ENCODE measurements at regions not wholly inside any gene's neighbourhood (a gene's known extent, or its start where the extent isn't known, plus 50 kb on each side); places are given as distances from the start of the nearest gene placed in this dataset.

DNA sequence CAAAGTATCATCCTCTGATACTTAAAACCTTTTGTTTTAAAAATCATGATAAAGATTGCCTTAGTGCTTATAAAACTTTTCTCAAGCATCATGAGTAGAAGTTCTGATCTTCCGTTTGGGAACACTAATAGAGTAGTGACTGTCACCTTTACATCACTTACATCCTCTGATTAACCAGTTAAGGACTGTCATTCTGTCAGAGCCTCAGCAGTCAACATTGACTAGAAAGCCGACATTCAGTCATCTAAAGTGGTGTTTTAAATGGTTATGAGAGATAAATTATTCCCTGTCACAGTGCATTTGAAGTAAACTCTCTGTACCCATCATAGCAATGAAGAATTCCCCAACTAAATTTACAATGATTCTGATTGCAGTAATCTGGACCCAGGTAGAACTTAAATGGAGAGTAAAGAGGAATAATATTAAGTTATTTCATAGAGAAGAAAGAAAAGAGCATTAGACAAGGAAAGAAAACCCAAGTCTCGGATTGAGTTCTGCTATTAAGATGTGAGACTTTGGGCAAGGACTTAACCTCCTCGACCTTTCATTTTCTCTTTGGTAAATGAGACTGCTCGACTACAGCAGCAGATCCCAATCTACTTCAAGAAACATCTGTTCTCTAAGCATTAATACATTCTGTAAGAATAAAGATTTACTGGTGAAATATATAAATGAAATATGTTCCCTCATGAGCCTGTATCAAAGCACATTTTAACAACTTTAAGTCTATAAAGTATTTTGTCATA, 563.9 kb upstream of the LMO3 start:
- Histone ChIP-seq H3K27ac (no peak overlapping the region), H3K9me3 (no peaks in the 10 kb centered on the region), H3K4me1 (no peaks in the 10 kb centered on the region), H3K4me3 (no peak overlapping the region), H3K4me2 (no peak overlapping the region)
- FAIRE-seq (no peak), DNase-seq (ENCODE audit: low read depth in 1 of 2, low spot score in 1 of 2) (no peak), ATAC-seq (no peak)
- TF ChIP-seq, protein P1, sequence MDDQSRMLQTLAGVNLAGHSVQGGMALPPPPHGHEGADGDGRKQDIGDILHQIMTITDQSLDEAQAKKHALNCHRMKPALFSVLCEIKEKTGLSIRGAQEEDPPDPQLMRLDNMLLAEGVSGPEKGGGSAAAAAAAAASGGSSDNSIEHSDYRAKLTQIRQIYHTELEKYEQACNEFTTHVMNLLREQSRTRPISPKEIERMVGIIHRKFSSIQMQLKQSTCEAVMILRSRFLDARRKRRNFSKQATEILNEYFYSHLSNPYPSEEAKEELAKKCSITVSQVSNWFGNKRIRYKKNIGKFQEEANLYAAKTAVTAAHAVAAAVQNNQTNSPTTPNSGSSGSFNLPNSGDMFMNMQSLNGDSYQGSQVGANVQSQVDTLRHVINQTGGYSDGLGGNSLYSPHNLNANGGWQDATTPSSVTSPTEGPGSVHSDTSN (IDR thresholded peaks at IDR 0.05), result no peak
- no peak for TF ChIP-seq PHF8 (IDR thresholded peaks at IDR 0.05; ENCODE audit: borderline replicate concordance, low read depth)
- TF ChIP-seq, protein P2, sequence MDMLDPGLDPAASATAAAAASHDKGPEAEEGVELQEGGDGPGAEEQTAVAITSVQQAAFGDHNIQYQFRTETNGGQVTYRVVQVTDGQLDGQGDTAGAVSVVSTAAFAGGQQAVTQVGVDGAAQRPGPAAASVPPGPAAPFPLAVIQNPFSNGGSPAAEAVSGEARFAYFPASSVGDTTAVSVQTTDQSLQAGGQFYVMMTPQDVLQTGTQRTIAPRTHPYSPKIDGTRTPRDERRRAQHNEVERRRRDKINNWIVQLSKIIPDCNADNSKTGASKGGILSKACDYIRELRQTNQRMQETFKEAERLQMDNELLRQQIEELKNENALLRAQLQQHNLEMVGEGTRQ (IDR thresholded peaks at IDR 0.05), result no peak
- POLR2A ChIA-PET, result no interaction called here
- CTCF ChIA-PET, result no interaction called here
- 53% methylated on average over 5 of the region's 5 CpGs for WGBS (ENCODE audit: missing lambda C conversion rate)

DNA sequence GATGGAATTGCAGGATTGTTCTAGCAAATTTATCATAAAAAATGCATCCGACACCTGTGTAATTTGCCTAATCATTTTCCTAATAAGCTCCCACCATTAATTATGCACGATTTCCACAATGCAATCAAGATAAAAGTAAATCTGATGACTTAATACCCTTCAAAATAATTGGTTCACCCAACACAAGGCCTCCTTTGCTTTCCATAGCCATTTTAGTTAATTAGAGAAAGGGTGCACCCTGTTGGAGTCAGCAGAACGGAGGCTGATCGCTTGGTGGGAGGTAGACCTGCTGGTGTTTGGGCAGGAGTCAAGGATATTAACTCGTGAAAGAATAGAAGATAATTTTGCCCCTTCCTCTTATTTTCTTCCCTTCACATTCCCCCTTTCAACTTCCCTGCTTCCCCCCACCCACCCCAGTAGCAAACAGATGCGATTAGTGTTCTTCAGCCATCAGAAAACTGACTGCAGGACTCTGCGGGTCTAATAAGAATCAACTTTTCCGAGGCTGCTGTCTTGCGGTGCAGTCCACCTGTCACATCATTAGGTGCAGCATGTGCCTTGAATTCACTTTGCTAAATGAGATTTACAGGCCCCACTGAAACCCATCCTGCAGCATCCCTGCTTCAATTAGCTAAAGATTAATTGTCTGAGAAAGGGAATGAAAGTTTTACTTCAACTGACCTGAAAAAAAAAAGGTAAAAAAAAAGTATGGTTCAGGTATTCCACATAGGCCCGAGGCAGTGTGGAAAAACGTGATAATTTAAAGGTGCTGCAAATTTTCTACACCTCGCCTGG, 553.7 kb upstream of the LMO3 start:
- no peaks in the 10 kb centered on the region; the same call in 2 of the 3 replicates for H3K9me3 ChIP-seq
- TF ChIP-seq, protein P1 (IDR thresholded peaks at IDR 0.05), result no peak
- TF ChIP-seq RCOR1 (IDR thresholded peaks at IDR 0.05; ENCODE audit: low read depth, low read length) (no peak), RAD21 (conservative IDR thresholded peaks at IDR 0.05 in 1 of 2, IDR thresholded peaks at IDR 0.05 in 1 of 2) (peak in 1 of 2 experiments; percentile 25; a peak in 1 of 5 replicates)
- ATAC-seq (no peak), DNase-seq (ENCODE audit: low read depth in 1 of 2, low spot score in 1 of 2) (no peak), FAIRE-seq (no peak)
- H3K4me2 ChIP-seq, result no peak overlapping the region
- H3K4me1 ChIP-seq, result no peaks in the 10 kb centered on the region
- CTCF ChIA-PET, result interaction anchor here (0.7 kb wide), 1 partner anchor 200 kb away, joined by 4 read pairs; no protein-coding TSS in a partner anchor
- POLR2A ChIA-PET, result no interaction called here
- WGBS (ENCODE audit: missing lambda C conversion rate), result 66% methylated on average over 12 of the region's 12 CpGs
- H3K4me3 ChIP-seq, result no peak overlapping the region
- no peak overlapping the region for H3K27ac ChIP-seq

DNA sequence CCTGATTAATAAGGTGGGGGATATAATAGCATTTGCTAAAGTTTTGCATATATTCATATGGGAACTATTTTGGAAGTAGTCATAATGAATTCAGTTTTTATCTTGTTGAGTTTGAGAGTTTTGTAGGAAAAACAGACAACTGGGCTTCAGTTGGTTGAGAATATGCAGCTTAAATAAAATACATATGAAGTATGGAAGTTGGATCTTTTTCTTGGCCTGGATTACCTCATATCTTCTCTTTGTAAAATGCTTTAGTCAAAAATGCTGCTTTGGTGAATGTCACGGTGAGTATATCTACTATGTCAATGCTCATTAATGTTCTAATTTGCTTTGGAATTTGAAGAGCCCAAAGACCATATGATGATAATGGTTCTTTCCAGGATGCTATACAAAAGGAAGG, 552.2 kb upstream of the LMO3 start:
- Histone ChIP-seq H3K4me2 (no peak overlapping the region), H3K4me1 (no peaks in the 10 kb centered on the region), H3K9me3 (peaks cover 3% of the 10 kb centered on the region; the same call in 1 of the 3 replicates), H3K27ac (no peak overlapping the region), H3K4me3 (no peak overlapping the region)
- CTCF ChIA-PET, result no interaction called here
- 63% methylated on average over 1 of the region's 1 CpG for WGBS (ENCODE audit: missing lambda C conversion rate)
- ATAC-seq (no peak), DNase-seq (ENCODE audit: low read depth in 1 of 2, low spot score in 1 of 2) (no peak), FAIRE-seq (no peak)
- POLR2A ChIA-PET, result no interaction called here
- TF ChIP-seq POLR2AphosphoS2 (conservative IDR thresholded peaks at IDR 0.05; ENCODE audit: low read length), result no peak
- no peak for TF ChIP-seq RNF2 (IDR thresholded peaks at IDR 0.05; ENCODE audit: borderline replicate concordance, low read depth)
- no peak for TF ChIP-seq NFE2L2 (conservative IDR thresholded peaks at IDR 0.05; ENCODE audit: low read length)
- no peak for TF ChIP-seq ESRRA (IDR thresholded peaks at IDR 0.05; ENCODE audit: borderline replicate concordance, low read length)
- no peak for TF ChIP-seq FOXS1 (CRISPR knock-in tag; IDR thresholded peaks at IDR 0.05)
- no peak for TF ChIP-seq TP53 (CRISPR knock-in tag; IDR thresholded peaks at IDR 0.05)
- no peak for TF ChIP-seq CBX2 (IDR thresholded peaks at IDR 0.05; ENCODE audit: borderline replicate concordance, low read depth)
- TF ChIP-seq, protein P3, sequence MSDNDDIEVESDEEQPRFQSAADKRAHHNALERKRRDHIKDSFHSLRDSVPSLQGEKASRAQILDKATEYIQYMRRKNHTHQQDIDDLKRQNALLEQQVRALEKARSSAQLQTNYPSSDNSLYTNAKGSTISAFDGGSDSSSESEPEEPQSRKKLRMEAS (IDR thresholded peaks at IDR 0.05), result no peak
- TF ChIP-seq JUN (IDR thresholded peaks at IDR 0.05), result no peak
- TF ChIP-seq, protein P4, sequence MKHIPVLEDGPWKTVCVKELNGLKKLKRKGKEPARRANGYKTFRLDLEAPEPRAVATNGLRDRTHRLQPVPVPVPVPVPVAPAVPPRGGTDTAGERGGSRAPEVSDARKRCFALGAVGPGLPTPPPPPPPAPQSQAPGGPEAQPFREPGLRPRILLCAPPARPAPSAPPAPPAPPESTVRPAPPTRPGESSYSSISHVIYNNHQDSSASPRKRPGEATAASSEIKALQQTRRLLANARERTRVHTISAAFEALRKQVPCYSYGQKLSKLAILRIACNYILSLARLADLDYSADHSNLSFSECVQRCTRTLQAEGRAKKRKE (CRISPR knock-in tag; IDR thresholded peaks at IDR 0.05; ENCODE audit: low read depth), result no peak
- TF ChIP-seq ZFP36 (IDR thresholded peaks at IDR 0.05; ENCODE audit: borderline replicate concordance, partially characterized antibody), result no peak
- no peak for TF ChIP-seq EHMT2 (IDR thresholded peaks at IDR 0.05; ENCODE audit: low read depth)
- TF ChIP-seq RARB (CRISPR knock-in tag; IDR thresholded peaks at IDR 0.05), result no peak
- no peak for TF ChIP-seq CHD4 (IDR thresholded peaks at IDR 0.05; ENCODE audit: borderline replicate concordance)
- TF ChIP-seq JUNB (IDR thresholded peaks at IDR 0.05), result no peak
- no peak for TF ChIP-seq RCOR1 (IDR thresholded peaks at IDR 0.05; ENCODE audit: low read depth, low read length)
- no peak for TF ChIP-seq SMC3 (IDR thresholded peaks at IDR 0.05)
- TF ChIP-seq GATA3 (IDR thresholded peaks at IDR 0.05; ENCODE audit: borderline replicate concordance), result no peak
- TF ChIP-seq, protein P5, sequence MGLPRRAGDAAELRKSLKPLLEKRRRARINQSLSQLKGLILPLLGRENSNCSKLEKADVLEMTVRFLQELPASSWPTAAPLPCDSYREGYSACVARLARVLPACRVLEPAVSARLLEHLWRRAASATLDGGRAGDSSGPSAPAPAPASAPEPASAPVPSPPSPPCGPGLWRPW (IDR thresholded peaks at IDR 0.05), result no peak
- no peak for TF ChIP-seq HDAC2 (IDR thresholded peaks at IDR 0.05)
